WERI-Rb-1 (cell line): ENCODE measurements at regions not wholly inside any gene's neighbourhood (a gene's known extent, or its start where the extent isn't known, plus 50 kb on each side); places are given as distances from the start of the nearest gene placed in this dataset.

Experiments used
- DNase-seq: peaks from one replicate; pipeline ENCODE4 v3.0.0-alpha.2; 2020
- H3K27ac ChIP-seq: fragments of 250-450 bp; sonication (Bioruptor Pico); 2 replicates; pipeline ENCODE4 v1.5.1; 2020; ENCODE audit warnings: mild to moderate bottlenecking, moderate library complexity
- H3K27me3 ChIP-seq: fragments of 250-450 bp; sonication (Bioruptor Pico); 2 replicates; pipeline ENCODE4 v1.5.1; 2021; ENCODE audit warnings: mild to moderate bottlenecking, low read depth, moderate library complexity; ENCODE audit not compliant: insufficient read depth, severe bottlenecking
- H3K36me3 ChIP-seq: fragments of 250-450 bp; sonication (Bioruptor Pico); 2 replicates; pipeline ENCODE4 v1.5.1; 2020; ENCODE audit warnings: mild to moderate bottlenecking, moderate library complexity
- H3K4me3 ChIP-seq: 2 replicates; pipeline ENCODE4 v1.5.1; 2011; ENCODE audit warnings: low read depth, mild to moderate bottlenecking, control low read depth, low read length
- H3K9me3 ChIP-seq: fragments of 250-450 bp; sonication (Bioruptor Pico); 2 replicates; pipeline ENCODE4 v1.5.1; 2021; ENCODE audit warnings: mild to moderate bottlenecking, moderate library complexity; ENCODE audit not compliant: severe bottlenecking
- TF ChIP-seq, protein P1 (sequence below): IDR thresholded peaks from 2 replicates; pipeline ENCODE4 v1.5.1; 2011; ENCODE audit warnings: low read depth, mild to moderate bottlenecking, control low read depth, inconsistent platforms, low read length

GRCh38 chr10:131802156-131802915 is 98.5 kb upstream of the PPP2R2D start:
- Histone ChIP-seq H3K4me3 (no peak overlapping the region), H3K27ac (peak overlapping the region; percentile 78), H3K9me3 (peaks cover 14% of the 10 kb centered on the region), H3K36me3 (no peaks in the 10 kb centered on the region), H3K27me3 (no peaks in the 10 kb centered on the region)
- DNase-seq: peak; percentile 59
- TF ChIP-seq, protein P1, sequence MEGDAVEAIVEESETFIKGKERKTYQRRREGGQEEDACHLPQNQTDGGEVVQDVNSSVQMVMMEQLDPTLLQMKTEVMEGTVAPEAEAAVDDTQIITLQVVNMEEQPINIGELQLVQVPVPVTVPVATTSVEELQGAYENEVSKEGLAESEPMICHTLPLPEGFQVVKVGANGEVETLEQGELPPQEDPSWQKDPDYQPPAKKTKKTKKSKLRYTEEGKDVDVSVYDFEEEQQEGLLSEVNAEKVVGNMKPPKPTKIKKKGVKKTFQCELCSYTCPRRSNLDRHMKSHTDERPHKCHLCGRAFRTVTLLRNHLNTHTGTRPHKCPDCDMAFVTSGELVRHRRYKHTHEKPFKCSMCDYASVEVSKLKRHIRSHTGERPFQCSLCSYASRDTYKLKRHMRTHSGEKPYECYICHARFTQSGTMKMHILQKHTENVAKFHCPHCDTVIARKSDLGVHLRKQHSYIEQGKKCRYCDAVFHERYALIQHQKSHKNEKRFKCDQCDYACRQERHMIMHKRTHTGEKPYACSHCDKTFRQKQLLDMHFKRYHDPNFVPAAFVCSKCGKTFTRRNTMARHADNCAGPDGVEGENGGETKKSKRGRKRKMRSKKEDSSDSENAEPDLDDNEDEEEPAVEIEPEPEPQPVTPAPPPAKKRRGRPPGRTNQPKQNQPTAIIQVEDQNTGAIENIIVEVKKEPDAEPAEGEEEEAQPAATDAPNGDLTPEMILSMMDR: no peak

DNA sequence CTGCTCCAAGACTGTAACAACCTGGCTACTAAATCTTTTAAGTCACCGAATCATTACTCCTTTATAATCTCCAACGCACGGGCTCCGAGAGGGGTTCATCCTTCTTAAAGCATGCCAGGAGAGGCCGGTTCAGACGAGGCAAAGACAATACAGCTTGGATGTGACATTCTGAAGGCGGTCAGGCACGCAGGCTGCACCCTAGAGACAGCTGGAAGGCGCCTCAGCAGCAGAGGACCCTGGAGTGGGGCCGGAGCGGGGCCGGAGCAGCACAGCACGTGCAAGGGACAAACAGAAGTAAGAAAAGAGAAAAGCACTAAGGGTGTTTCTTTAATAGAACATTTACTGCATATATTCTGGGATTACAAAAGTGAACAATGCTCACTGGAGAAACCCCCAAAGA is 97.8 kb upstream of the PPP2R2D start:
- H3K4me3 ChIP-seq: no peak overlapping the region
- peak overlapping the region; percentile 78 for H3K27ac ChIP-seq
- TF ChIP-seq, protein P1: no peak

GRCh38 chr10:131803860-131804425 is 96.9 kb upstream of the PPP2R2D start:
- no peak for DNase-seq
- TF ChIP-seq, protein P1: no peak
- H3K4me3 ChIP-seq: no peak overlapping the region
- no peaks in the 10 kb centered on the region for H3K36me3 ChIP-seq
- H3K27ac ChIP-seq: peak overlapping the region; percentile 75
- H3K27me3 ChIP-seq: no peaks in the 10 kb centered on the region
- peaks cover 14% of the 10 kb centered on the region for H3K9me3 ChIP-seq

More for the DNA sequence above, 97.8 kb upstream of the PPP2R2D start:
- no peaks in the 10 kb centered on the region for H3K36me3 ChIP-seq
- no peaks in the 10 kb centered on the region for H3K27me3 ChIP-seq
- peak; percentile 93 for DNase-seq
- H3K9me3 ChIP-seq: peaks cover 14% of the 10 kb centered on the region

GRCh38 chr10:131804551-131805295 is 96.1 kb upstream of the PPP2R2D start:
- TF ChIP-seq, protein P1: no peak
- Histone ChIP-seq H3K36me3 (no peaks in the 10 kb centered on the region), H3K27ac (peak overlapping the region; percentile 75; the same call in 1 of the 2 replicates), H3K4me3 (no peak overlapping the region), H3K9me3 (peaks cover 8% of the 10 kb centered on the region), H3K27me3 (no peaks in the 10 kb centered on the region)
- no peak for DNase-seq

GRCh38 chr10:131805696-131806095 is 95.1 kb upstream of the PPP2R2D start:
- Histone ChIP-seq H3K9me3 (peaks cover 2% of the 10 kb centered on the region), H3K27ac (no peak overlapping the region), H3K36me3 (no peaks in the 10 kb centered on the region), H3K4me3 (no peak overlapping the region), H3K27me3 (no peaks in the 10 kb centered on the region)
- TF ChIP-seq, protein P1: no peak
- DNase-seq: no peak
